ENCODE measurements at regions not wholly inside any gene's neighbourhood (a gene's known extent, or its start where the extent isn't known, plus 50 kb on each side); places are given as distances from the start of the nearest gene placed in this dataset.
"Not testable (repeated sequence)": the region's sequence is repeated elsewhere in the genome, so short reads cannot be mapped to it uniquely, and the experiment has no call there.

GRCh38 chr9:18061856-18062255, 412.1 kb upstream of the ADAMTSL1 start:
- no peak overlapping the region for H3K4me3 ChIP-seq (ENCODE audit: control insufficient read depth, low read depth, low read length)
- DNase-seq (ENCODE audit: low read depth): no peak

GRCh38 chr9:18063856-18064390, 410.0 kb upstream of the ADAMTSL1 start:
- no peak for DNase-seq (ENCODE audit: low read depth)
- no peak for TF ChIP-seq CTCF (IDR thresholded peaks at IDR 0.05; ENCODE audit: control insufficient read depth, insufficient read depth, low read depth, low read length, missing control alignments)
- no peak overlapping the region for H3K4me3 ChIP-seq (ENCODE audit: control insufficient read depth, low read depth, low read length)

More at GRCh38 chr9:18061856-18062255, 412.1 kb upstream of the ADAMTSL1 start:
- no peak for TF ChIP-seq CTCF (IDR thresholded peaks at IDR 0.05; ENCODE audit: control insufficient read depth, insufficient read depth, low read depth, low read length, missing control alignments)

GRCh38 chr9:18066608-18067007, 407.3 kb upstream of the ADAMTSL1 start:
- not testable (repeated sequence) for DNase-seq (ENCODE audit: low read depth); H3K4me3 ChIP-seq (ENCODE audit: control insufficient read depth, low read depth, low read length)

- TF ChIP-seq CTCF (IDR thresholded peaks at IDR 0.05; ENCODE audit: control insufficient read depth, insufficient read depth, low read depth, low read length, missing control alignments): no peak
- no peak for DNase-seq (ENCODE audit: low read depth)
- no peak overlapping the region for H3K4me3 ChIP-seq (ENCODE audit: control insufficient read depth, low read depth, low read length)
Measured at GRCh38 chr9:18067548-18068120, 406.3 kb upstream of the ADAMTSL1 start.

- no peak for TF ChIP-seq CTCF (IDR thresholded peaks at IDR 0.05; ENCODE audit: control insufficient read depth, insufficient read depth, low read depth, low read length, missing control alignments)
- no peak overlapping the region for H3K4me3 ChIP-seq (ENCODE audit: control insufficient read depth, low read depth, low read length)
- no peak for DNase-seq (ENCODE audit: low read depth)
Measured at GRCh38 chr9:18068900-18069299, 405.1 kb upstream of the ADAMTSL1 start.

- no peak for DNase-seq (ENCODE audit: low read depth)
- no peak for TF ChIP-seq CTCF (IDR thresholded peaks at IDR 0.05; ENCODE audit: control insufficient read depth, insufficient read depth, low read depth, low read length, missing control alignments)
- H3K4me3 ChIP-seq (ENCODE audit: control insufficient read depth, low read depth, low read length): no peak overlapping the region
Measured at GRCh38 chr9:18071651-18072060, 402.3 kb upstream of the ADAMTSL1 start.

- TF ChIP-seq CTCF (IDR thresholded peaks at IDR 0.05; ENCODE audit: control insufficient read depth, insufficient read depth, low read depth, low read length, missing control alignments): no peak
- no peak for DNase-seq (ENCODE audit: low read depth)
- no peak overlapping the region for H3K4me3 ChIP-seq (ENCODE audit: control insufficient read depth, low read depth, low read length)
Measured at GRCh38 chr9:18073002-18073401, 401.0 kb upstream of the ADAMTSL1 start.

All from AG09309 (cell line).